GM12873 (cell line): ENCODE measurements at regions not wholly inside any gene's neighbourhood (a gene's known extent, or its start where the extent isn't known, plus 50 kb on each side); places are given as distances from the start of the nearest gene placed in this dataset.

ENCODE experiments used
- TF ChIP-seq, protein P1 (sequence below): IDR thresholded peaks from 2 replicates; pipeline ENCODE4 v1.5.1; 2012; ENCODE audit warnings: low read depth, mild to moderate bottlenecking, moderate library complexity, low read length, control low read depth; ENCODE audit not compliant: insufficient read depth; ENCODE audit errors: missing control alignments

DNA sequence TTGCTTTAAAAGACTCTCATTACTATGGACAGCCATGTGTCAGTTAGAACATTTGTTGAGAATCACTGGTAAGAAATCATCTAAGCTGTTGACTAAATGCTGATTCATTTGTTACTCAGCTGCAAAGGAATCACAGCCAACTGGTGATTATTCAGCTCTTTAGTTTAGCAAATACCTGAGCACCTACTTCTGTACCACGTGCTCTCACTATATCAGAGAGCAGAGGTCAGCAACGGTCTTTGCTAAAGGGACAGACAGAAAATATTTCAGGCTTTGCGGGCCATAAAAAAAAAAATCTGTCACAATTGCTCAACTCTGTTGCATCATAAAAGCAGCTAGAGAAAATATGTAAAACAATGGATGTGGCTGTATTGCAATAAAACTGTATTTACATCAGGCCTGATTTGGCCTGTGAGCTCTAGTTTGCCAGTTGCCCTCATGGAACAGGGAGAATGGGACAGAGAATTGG lies 377.6 kb downstream of the DNAH5 start:
- TF ChIP-seq, protein P1, sequence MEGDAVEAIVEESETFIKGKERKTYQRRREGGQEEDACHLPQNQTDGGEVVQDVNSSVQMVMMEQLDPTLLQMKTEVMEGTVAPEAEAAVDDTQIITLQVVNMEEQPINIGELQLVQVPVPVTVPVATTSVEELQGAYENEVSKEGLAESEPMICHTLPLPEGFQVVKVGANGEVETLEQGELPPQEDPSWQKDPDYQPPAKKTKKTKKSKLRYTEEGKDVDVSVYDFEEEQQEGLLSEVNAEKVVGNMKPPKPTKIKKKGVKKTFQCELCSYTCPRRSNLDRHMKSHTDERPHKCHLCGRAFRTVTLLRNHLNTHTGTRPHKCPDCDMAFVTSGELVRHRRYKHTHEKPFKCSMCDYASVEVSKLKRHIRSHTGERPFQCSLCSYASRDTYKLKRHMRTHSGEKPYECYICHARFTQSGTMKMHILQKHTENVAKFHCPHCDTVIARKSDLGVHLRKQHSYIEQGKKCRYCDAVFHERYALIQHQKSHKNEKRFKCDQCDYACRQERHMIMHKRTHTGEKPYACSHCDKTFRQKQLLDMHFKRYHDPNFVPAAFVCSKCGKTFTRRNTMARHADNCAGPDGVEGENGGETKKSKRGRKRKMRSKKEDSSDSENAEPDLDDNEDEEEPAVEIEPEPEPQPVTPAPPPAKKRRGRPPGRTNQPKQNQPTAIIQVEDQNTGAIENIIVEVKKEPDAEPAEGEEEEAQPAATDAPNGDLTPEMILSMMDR, result no peak

DNA sequence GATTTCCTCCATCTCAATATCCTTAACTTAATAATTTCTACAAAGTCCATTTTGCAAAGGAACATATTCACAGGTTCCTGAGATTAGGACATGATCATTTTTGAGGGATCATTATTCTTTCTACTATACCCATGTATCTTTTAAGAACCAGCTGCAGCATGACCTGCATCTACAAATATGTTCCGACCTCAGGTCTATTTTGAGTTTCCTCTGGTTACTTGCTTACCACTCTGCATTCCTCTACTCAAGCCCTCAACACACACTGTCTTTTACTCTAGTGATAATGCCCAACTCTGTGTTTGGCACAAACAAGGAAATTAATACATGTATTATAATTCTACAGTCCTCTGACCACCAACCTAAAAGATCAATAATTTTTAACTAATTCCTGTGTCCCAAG lies 386.1 kb downstream of the DNAH5 start:
- TF ChIP-seq, protein P1, result no peak

DNA sequence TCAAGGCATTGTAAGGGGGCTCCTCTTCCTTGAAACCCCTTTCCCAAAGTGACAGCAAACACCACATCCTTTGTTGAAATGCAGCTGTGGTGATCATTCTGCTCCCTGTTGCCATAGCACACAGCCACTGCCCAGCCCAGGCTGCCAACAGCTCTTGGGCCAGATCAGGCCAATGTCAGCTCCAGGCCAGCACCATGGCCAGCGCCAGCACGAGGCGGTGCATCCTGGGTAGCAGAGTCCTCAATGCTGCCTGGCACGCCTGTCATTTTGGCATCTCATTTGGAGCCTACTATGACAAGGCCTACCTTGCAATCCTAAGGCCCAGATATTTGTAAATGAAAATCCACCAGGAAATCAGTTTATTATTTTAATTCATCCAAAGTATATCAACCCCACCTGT lies 390.6 kb downstream of the DNAH5 start:
- TF ChIP-seq, protein P1, result no peak

DNA sequence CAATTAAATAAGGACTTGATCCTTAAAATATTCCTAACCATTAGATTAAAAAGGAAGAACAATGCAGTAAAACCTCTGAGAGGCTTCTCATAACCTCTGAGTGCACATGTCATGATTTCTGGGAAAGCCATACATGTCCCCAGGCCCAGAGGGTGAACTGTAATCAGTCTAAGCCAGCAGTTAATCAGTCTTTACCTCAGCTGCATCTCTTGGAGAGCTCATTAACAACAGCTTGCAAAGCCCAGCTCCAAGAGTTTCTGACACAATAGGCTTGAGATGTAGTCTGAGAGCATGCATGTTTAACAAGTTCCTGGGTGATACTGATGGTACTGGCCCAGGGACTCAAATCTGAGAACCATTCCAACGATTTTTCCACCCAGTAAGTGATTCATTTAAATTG lies 392.1 kb downstream of the DNAH5 start:
- TF ChIP-seq, protein P1, result no peak

DNA sequence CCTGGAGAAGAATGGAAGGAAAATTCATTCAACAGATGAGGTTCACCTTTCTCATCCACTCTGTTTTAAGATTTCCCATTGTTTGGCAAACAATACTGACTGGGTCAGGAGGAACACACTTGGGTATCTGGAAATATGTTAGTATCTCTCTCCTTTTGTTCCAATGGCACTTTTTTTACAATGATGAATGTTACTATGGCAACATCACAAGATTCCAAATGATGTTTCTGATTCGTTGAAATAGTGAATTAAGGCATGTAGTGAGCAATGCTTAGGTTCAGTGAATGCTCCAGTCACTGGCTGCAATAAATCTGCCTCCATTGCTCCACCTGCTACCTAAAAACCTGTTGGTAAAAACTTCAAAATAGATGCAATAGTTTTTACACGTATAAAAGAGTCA lies 392.8 kb downstream of the DNAH5 start:
- TF ChIP-seq, protein P1, result no peak

DNA sequence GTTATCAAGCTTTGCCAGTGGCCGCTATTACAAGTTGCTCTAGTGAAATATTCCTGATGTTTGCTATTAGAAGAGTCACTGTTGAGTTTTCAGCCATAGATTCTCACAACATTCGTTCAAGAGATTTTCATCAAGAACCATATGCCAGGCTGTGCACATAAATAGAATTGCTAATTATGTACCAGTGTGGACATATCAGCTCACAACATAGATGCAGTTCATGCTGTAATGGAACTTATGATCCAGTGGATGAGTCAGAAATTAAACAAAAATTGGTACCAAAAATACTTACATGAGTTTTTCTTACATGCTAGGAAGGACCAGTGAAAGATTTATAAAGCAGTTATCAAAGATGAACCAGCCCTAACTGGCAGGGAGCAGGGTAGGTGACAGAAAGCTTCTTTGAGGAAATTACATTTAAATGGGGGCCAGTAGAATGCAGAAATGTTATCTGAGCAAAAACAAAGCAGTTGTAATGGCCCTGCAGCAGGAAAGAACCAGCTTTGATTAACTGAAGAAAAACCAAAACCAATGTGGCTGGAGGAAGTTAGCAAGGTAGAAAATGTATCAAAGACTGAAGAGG lies 404.2 kb downstream of the DNAH5 start:
- TF ChIP-seq, protein P1, result no peak

DNA sequence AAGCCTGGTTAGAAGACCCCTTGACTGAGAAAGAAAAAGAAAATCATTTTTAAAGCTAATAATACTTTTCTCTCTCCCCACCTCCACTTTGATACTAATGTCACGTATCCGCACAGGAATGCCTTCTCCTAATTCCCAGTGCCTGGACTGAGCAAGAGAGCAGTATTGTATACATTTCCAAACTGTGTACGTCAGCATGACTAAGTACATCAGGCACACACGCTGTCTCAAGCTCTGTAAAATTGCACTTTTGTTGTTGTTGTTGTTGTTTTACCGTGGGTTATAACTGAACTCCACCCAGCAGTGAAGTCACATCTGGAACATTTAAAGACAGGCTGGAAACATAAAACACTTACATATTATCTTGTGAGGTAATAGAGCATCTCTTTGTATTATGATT lies 407.6 kb downstream of the DNAH5 start:
- TF ChIP-seq, protein P1, result no peak
